ENCODE measurements at regions not wholly inside any gene's neighbourhood (a gene's known extent, or its start where the extent isn't known, plus 50 kb on each side); places are given as distances from the start of the nearest gene placed in this dataset.
"Not testable (repeated sequence)": the region's sequence is repeated elsewhere in the genome, so short reads cannot be mapped to it uniquely, and the experiment has no call there.

GRCh38 chr3:5974630-5975322, 787.3 kb downstream of the EDEM1 start:
- no peak for DNase-seq (ENCODE audit: low spot score)
- TF ChIP-seq CTCF (IDR thresholded peaks at IDR 0.05), result no peak
- Histone ChIP-seq H3K27ac (no peak overlapping the region), H3K4me3 (no peak overlapping the region)

- TF ChIP-seq CTCF (IDR thresholded peaks at IDR 0.05), result no peak
- DNase-seq (ENCODE audit: low spot score), result no peak
- no peak overlapping the region for H3K4me3 ChIP-seq
- no peak overlapping the region for H3K27ac ChIP-seq
These were observed 789.8 kb downstream of the EDEM1 start for GRCh38 chr3:5977331-5977730.

- Histone ChIP-seq H3K27ac (no peak overlapping the region), H3K4me3 (no peak overlapping the region)
- no peak for DNase-seq (ENCODE audit: low spot score)
- TF ChIP-seq CTCF (IDR thresholded peaks at IDR 0.05), result no peak
These were observed 793.0 kb downstream of the EDEM1 start for GRCh38 chr3:5980475-5980874.

- TF ChIP-seq CTCF (IDR thresholded peaks at IDR 0.05), result no peak
- no peak for DNase-seq (ENCODE audit: low spot score)
These were observed 807.1 kb downstream of the EDEM1 start for GRCh38 chr3:5994651-5995050.

GRCh38 chr3:6018456-6018855, 830.9 kb downstream of the EDEM1 start:
- H3K4me3 ChIP-seq, result no peak overlapping the region
- no peak for DNase-seq (ENCODE audit: low spot score)

More at GRCh38 chr3:5994651-5995050, 807.1 kb downstream of the EDEM1 start:
- H3K27ac ChIP-seq, result no peak overlapping the region
- no peak overlapping the region for H3K4me3 ChIP-seq

GRCh38 chr3:6022621-6023020, 835.1 kb downstream of the EDEM1 start:
- no peak for DNase-seq (ENCODE audit: low spot score)
- Histone ChIP-seq H3K27ac (no peak overlapping the region), H3K4me3 (no peak overlapping the region)
- TF ChIP-seq CTCF (IDR thresholded peaks at IDR 0.05), result no peak

More at GRCh38 chr3:6018456-6018855, 830.9 kb downstream of the EDEM1 start:
- H3K27ac ChIP-seq, result no peak overlapping the region
- no peak for TF ChIP-seq CTCF (IDR thresholded peaks at IDR 0.05)

- no peak for DNase-seq (ENCODE audit: low spot score)
- Histone ChIP-seq H3K27ac (no peak overlapping the region), H3K4me3 (no peak overlapping the region)
- no peak for TF ChIP-seq CTCF (IDR thresholded peaks at IDR 0.05)
These were observed 835.9 kb upstream of the GRM7 start for GRCh38 chr3:6025032-6025431.

GRCh38 chr3:6030648-6031047, 830.3 kb upstream of the GRM7 start:
- DNase-seq (ENCODE audit: low spot score); H3K4me3 ChIP-seq; H3K27ac ChIP-seq: not testable (repeated sequence)

Data from coronary artery (tissue), 2 donors.